ENCODE measurements at regions not wholly inside any gene's neighbourhood (a gene's known extent, or its start where the extent isn't known, plus 50 kb on each side); places are given as distances from the start of the nearest gene placed in this dataset.
"Not testable (repeated sequence)": the region's sequence is repeated elsewhere in the genome, so short reads cannot be mapped to it uniquely, and the experiment has no call there.

DNA sequence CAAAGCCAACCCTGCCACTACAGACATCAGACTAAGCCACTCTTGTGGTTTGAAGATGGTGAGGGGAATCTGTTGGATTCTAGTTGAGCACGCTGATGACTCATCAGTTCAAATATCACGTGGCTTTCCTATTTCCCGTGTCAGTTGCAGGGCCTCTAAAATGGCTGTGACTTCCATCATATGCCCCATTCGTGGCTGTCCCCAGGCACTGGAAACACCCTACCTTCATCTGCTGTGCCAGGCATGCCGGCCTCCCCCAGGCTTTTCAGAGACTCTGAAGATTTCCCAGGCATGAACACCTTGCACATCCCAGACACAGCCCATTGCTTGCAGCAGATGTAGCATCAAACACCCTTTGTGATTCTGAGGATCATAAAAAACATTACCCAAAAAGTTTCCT lies 659.9 kb downstream of the UQCRFS1 start:
- DNase-seq = no peak

DNA sequence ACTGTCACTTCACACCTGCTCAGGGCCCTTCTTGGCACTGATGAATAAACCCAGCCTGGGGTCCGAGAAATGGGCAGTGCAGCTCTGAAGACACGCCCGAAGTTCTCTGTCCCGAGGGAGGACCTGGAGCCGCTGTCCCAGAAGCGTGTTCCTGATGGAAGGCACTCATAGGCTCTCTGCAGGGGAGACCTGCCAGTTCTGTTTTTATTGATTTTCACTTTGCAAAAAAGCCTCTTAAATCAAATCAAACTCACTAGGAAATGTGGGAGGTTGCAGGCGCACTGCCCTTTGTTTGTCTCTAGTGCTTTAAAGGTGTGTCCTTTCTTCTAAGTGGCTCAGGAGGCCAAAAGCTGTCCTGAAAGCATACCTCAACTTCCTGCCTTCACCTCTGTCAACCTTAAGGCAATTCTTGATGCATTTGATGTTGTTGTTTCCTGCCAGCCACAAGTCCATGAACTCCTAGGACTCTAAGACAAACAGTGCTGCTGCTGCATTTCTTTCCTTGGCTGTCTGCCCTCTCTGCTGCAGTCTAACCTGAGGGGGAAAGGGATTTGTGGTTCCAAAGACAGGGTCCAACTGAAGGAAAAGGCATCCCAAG lies 663.2 kb downstream of the UQCRFS1 start:
- DNase-seq = no peak

DNA sequence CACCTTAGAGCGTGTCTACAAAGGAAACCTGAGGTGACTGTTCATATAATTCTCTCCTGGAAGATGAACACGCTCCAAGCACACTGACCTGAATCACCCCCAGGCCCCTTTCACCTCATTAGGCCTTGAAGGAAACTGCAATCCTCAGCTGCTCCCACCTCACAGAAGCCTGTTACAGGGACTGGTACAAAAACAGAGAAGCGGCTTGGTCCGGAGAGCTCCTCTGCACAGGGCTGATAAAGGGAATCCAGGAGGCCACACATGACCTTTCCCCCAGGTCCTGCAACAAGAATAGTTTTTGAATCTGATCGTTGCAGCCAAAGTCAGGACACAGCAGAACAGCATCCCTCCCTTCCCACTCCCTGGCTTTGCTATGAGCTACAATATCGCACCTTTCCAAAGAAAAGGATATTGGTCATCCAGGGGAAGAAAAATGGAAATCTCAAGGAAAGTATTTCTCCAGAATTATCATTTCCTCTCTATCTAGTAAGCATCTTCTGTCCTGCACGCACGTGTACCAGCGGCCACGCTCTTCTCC lies 666.7 kb downstream of the UQCRFS1 start:
- no peak for DNase-seq

DNA sequence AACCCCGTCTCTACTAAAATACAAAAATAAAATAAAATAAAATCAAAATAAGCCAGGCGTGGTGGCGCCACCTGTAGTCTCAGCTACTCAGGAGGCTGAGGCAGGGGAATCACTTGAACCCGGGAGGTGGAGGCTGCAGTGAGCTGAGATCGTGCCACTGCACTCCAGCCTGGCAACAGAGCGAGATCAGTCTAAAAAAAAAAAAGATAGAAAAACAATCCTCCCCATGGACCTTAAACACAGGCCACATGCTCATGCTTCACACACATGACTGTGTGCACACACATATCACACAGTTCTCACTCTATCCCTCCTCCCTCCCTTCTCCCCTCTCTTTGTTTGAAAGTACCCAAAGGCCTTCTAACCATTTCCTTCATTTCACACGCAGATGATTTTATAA lies 667.6 kb downstream of the UQCRFS1 start:
- DNase-seq = not testable (repeated sequence)

DNA sequence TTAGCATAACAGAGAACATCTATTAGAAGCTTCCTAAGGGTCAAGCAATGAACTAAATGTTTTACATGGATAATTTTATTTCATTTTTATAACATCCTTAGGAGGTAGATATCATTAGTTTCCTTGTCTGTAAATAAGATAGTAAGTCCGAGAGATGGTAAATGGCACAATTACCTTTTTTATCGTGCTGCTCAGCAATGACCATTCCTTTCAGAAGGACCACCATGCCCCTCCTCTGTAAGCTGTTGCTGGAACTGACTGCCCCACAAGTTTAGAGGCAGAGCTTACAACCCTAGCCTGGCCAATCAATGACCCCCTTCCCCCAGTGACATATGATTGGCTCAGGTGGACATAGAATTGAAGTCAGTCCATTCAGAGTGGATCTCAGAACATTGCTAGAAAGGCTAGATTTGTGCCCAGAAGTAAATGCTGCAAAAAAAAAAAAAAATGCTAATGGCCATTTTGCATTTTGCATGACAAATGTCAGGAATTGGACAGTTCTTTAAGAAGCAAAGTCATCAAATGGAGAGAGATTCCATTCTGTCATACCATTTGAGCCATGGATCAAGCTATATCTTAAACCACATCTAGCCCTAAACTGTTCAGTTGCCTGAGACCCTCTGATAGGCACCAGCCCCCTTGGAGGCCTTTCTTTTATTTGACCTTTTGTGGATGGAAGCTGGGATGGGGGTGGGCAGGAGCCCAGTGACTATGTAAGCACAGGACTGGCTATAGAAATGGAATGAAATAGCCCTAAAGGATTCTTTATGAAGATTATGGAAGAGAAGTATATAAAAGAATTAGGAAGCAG lies 668.3 kb downstream of the UQCRFS1 start:
- DNase-seq = no peak

DNA sequence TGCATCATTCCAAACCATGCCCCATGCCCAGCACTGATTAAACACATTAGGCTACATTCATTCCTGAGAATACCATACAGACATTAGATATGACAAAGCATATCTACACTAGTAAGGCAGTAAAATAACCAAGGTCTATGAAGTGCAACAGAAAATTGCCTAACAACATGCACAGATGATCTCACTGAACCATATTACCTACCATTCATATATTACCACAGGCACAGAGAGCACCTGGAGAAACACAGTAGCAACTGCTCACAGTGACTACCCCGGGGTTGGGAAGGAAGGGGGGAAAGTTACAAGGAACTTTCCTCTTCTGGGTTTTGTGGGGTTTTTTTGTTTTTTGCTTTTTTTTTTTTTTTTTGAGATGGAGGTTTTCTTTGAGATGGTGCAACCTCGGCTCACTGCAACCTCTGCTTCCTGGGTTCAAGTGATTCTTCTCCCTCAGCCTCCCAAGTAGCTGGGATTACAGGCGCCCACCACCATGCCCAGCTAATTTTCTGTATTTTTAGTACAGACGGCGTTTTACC lies 669.6 kb downstream of the UQCRFS1 start:
- no peak for DNase-seq

DNA sequence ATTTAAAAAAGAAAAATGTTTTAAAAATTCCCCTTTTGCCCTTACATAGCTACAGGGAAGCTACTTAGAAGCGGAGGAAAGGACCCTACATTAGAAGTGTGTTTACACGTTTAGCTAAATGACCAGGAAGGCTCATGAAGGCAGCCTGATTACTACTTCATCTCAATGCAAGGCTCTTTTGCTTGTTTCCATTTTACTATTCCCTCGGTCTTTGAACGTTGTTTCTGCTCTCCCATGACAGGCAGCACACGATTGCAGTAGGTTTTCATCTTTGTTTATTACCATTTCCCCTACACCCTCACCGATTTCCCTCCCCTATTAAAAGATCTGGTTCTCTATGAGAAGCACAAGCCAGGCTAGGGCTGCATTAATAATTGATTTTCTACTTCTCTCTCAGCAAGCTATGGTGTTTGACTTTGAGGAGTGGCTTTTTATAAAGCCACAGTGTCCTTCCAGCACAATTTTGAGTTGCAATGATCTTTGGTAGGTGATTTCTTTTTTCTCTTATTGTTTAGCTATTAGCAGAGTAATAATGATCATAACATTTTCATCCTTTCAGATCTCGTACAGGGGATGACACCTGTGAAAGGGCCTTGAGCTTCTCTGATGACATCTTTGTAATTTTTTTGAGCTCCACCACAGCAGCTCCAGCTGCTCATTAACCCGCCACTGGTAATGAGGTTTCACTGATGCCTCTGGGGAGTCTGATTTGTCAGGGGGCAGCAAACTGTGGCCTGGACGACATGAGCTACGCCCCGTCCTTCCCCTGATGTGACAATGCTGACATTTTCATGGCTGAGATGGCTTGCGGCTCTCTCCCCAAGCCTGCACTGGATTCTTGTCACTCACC lies 670.3 kb downstream of the UQCRFS1 start:
- no peak for DNase-seq

DNA sequence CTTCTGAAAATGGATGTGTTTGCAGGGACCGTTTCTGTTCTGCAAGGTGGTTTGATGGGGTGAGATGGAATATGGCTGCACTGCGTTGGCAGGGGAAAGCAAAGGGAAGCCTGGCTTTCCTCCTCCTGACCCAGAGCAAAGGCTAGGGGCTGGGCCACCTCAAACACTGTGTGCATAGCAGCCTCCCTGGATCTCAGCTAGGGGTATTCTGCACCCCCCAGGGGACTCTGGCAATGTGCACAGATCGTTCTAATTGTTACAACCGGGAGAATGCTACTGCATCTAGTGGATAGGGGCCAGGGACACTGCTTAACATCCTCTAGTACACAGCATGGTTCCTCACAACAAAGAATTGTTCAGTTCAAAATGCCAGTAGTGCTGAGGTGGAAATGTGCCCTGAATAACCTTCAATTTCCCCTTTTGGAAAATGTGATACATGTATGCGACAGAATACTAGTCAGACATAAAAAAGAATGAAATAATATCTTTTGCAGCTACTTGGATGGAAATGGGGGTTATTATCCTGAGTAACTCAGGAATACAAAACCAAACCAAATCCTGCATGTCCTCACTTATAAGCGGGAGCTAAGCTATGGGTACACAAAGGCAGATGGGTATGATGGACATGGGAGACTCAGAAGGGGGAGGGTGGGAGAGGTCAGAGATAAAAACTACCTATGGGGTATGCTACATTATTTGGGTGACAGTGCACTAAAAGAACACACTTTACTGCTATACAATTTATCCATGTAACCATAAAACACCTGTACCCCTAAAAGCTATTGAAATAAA lies 671.2 kb downstream of the UQCRFS1 start:
- no peak for DNase-seq

DNA sequence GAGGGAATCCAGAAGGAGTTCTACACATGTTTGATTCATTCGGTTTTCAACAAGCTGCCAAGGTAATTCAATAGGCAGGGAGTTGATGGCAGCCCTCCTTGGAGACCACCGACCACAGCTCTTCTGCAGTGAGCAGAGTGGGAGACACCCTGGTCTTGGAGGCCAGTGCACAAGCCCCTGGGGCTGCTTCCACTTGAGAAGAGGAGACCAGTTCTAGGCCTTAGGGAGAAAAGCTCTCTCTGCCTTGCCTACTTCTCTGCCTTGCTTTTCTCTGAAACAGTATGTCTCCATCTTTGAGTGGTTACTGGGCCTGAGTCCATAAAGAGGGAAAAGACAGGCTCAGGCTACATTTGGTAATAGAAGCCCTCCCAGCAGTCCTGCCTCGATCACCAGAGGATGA lies 671.9 kb downstream of the UQCRFS1 start:
- no peak for DNase-seq

DNA sequence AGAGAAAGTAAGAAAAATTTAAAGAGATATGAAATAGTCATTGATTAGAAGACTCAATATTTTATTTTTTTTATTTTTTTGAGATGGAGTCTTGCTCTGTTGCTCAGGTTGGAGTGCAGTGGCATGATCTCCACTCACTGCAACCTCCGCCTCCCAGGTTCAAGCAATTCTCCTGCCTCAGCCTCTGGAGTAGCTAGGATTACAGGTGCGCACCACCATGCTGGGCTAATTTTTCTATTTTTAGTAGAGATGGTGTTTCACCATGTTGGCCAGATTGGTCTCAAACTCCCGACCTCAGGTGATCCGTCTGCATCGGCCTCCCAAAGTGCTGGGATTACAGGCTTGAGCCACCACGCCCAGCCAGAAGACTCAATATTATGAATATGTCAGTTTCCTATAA lies 672.6 kb downstream of the UQCRFS1 start:
- DNase-seq = not testable (repeated sequence)

DNA sequence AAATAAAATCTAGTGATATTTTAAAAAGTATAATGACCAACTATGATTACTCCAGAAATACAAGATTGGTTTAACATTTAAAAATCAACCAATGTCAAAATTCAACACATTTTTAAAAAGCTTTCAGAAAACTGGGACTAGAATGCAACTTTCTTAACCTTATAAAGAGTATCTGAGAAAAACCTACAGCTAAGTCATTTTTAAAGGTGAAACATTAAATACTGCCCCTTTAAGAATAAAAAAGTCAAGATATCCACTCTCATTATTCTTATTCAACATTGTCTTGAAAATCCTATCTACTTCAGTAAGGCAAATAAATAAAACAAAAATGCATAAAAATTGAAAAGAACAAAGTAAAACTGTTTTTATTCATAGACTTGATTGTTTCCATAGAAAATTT lies 673.2 kb downstream of the UQCRFS1 start:
- no peak for DNase-seq

DNA sequence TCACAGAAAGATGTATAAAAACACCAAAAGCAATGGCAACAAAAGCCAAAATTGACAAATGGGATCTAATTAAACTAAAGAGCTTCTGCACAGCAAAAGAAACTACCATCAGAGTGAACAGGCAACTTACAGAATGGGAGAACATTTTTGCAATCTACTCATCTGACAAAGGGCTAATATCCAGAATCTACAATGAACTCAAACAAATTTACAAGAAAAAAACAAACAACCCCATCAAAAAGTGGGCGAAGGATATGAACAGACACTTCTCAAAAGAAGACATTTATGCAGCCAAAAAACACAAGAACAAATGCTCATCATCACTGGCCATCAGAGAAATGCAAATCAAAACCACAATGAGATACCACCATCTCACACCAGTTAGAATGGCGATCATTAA lies 674.4 kb downstream of the UQCRFS1 start:
- not testable (repeated sequence) for DNase-seq

DNA sequence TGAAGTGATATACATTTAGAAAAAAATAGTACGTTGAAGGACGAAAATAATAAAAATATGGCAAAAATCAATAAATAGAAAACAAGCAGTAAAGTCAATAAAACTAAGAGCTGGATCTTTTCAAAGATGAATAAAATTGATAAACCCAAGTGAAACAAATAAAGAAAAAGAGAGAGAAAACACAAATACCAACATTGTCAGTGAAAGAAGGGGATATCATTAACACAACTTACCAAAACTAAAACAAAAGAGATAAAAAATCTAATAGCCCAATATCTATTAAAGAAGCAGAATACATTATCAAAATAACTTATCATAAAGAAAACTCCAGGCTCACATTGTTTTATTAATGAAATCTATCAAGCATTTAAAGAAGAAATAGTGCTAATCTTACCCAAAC lies 675.1 kb downstream of the UQCRFS1 start:
- DNase-seq = no peak

DNA sequence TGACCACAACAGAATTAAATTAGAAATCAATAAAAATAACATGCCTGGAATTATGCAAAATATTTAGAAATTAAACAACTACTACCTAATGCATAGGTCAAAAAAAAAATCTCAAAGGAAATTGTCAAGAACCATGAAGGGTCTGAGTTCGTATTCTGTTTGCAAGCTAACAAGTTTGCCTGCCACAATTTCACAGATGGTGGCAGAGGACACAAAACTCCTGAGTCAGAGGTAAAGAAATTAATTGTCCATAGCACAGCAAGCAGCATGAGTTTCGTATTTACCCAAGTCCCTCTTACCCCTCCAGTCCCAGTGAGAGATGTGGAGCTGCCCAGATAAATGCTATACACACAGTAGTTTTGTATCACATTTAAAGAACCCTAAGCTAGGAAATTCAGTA lies 675.9 kb downstream of the UQCRFS1 start:
- no peak for DNase-seq

DNA sequence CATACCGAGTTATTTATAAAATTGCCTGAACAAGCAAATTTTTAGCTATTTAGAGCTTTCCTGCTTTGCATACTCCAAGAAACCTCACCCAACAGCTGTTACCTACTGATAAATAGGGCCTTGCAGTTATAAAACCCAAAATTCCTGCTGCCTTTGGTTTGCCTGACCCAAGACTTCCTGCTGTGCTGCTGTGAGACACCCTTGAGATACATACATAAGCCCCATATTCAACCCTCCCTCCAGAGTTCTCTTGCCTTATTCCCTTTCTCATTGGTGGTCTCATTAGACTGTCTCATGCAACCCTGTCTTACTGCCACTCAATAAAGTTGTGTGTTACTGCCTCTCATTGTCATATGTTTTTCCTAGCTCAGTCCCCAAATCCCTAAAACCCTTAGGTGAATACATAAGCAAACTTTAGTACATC lies 677.6 kb downstream of the UQCRFS1 start:
- no peak for DNase-seq

DNA sequence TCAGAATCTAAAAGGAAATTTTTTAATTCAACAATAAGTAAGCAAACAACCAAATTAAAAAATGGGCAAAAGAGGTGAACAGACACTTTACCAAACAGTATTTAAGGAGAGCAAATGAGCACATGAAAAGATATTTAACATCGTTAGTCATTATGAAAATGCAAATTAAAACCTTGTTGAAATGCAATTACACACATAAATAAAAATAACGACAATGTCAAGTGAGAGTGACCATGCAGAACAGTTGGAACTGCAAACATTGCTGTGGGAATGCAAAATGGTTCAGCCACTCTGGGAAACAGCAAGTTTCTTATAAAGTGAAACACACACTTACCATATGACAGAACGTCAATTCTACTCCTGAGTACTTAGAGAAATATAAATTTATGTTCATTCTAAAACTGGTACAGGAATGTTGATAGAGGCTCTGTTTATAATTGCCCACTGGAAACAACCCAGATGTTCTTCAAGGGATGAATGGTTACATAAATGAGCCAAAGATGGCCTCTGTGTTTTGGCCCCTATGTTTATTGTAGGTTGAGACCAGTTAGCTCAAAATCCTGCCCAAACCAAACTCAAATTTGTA lies 678.1 kb downstream of the UQCRFS1 start:
- no peak for DNase-seq

DNA sequence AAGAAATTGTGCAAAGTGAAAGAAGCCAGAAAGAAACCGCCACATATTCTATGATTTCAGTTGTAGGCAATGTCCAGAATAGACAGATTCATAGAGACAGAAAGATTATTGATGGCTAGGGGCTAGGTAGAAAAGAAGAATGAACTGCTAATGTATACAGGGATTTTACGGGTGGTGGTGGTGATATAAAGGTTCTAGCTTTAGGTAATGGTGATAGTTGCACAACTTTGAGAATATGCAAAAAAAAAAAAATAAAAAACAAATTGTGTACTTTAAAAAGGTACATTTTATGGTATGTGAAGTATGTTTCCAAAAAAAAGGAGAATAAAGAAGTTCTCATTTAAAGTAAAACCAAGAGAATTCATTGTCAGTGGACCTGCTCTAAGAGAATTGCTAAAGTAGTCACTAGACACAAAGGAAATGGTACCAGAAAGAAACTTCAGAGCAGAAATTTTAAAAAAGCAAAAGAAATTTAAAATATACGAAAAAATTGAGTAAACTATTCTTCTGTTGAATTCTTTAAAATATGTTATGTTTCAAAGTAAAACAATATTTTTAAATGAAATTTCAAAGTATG lies 680.1 kb downstream of the UQCRFS1 start:
- DNase-seq = no peak

DNA sequence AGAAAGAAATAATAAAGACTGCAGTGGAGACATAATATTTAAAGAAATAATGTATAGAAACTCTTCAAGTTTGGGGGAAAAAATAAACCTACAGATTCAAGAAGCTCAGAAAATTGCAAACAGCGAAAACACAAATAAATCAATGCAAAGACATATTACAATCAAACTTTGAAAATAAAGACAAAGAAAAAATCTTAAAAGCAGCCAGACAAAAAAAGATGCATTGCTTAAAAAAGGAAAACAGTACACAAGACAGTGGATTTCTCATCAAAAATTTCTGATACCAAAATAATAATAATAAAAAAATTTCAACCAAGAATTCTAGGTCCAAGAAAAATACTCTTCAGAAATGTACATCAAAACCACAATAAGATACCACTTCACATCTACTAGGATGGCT lies 681.0 kb downstream of the UQCRFS1 start:
- no peak for DNase-seq

DNA sequence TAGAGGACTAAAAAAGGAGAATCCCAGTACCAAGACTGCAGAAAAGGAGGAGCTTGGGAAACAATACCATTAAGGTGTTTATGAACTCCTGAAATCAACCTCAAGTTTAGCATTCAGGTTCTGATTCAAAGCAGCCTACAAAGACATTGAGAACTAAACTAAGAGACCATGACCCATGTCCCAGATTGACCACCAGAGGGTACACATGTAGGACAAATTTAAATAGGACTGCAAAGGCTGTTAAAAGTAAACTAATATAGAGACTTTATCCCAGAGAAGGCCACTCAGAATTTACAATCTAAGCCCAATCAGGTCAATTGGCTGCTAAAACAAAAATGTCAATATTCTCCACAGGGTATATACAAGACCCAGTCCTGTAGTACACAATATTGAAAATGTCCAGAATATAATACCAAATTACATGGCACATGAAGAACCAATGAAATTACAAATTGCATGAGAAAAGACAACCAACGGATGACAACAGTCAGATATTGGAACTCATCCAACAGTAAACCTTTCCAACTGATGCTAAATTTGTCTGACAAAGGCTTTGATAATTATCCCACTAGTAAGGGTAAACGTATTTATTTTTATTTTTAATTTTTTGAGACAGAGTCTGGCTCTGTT lies 682.4 kb downstream of the UQCRFS1 start:
- no peak for DNase-seq

DNA sequence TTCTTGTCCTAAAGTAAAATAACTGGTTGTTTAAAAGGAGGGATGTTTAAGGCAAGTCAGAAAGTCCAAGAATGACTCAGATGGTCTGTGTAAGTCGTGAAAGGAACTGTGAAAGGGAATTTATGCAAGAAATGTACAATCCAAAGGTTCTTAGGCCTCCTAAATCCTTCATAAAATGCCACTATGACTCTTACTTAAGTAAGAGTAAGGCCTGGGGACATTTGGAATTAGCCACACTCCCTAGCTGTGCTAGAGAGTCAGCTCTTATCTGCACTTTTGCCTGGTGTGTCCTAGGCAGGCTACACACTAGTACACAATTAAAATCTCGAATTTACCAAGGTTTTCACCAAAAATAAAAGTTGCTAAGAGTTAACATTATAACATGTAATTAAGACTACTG lies 686.9 kb downstream of the UQCRFS1 start:
- no peak for DNase-seq

DNA sequence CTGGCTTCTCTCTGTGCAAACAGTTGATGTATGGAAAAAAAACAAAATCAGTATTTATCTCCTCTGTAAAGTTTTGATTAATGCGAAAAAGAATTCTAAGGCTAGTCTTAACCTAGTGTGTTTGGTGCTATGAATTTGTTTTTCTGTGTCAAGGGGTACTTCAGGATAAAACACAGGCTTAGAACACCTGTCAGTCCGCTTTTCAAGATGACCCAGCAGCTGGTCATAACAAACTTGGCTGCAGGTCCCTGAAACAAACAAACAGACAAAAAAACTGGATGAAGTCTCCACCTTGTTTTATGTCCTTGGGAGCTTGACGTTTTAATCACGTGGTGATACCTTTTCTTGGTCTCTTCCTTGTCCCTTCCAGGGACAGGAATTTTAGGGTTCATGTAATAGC lies 689.3 kb downstream of the UQCRFS1 start:
- DNase-seq = no peak

All from stimulated activated naive CD4-positive, alpha-beta T cell treated with Interleukin-2 at 50 U/mL for 16 hours (primary cell).